ENCODE measurements at regions not wholly inside any gene's neighbourhood (a gene's known extent, or its start where the extent isn't known, plus 50 kb on each side); places are given as distances from the start of the nearest gene placed in this dataset.

DNA sequence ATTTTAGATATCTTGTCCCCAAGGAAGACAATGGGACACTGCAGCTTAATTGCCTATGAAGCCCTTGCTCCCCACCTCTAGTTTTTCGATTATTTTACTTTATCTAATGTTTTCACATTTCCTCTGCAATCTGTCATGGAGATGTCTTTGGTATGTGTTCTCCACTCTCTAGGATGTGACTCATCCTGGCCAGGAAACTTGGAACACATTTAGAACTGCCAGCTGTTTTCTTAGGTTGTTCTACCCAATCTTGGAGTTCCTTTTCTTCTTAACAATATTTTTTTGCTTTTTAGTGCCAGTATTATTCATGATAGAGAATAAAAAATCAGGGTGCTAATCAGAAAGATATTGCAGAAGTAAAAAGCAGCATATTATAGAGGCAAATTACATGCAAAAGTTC, 101.7 kb upstream of the CLEC14A start:
- TF ChIP-seq YY1 (IDR thresholded peaks at IDR 0.05; ENCODE audit: insufficient read depth, insufficient read length) (no peak), ZNF274 (IDR thresholded peaks at IDR 0.05; ENCODE audit: low read depth, low read length) (no peak), SUZ12 (IDR thresholded peaks at IDR 0.05; ENCODE audit: extremely low read depth, insufficient read depth, insufficient read length) (no peak)
